ENCODE measurements at regions not wholly inside any gene's neighbourhood (a gene's known extent, or its start where the extent isn't known, plus 50 kb on each side); places are given as distances from the start of the nearest gene placed in this dataset.

GRCh38 chr2:220434385-220434784 is 807.0 kb downstream of the SLC4A3 start:
- no peak for TF ChIP-seq POLR2A (IDR thresholded peaks at IDR 0.05)
- TF ChIP-seq CTCF (IDR thresholded peaks at IDR 0.05), result no peak
